NCI-H82 (cell line): ENCODE measurements at regions not wholly inside any gene's neighbourhood (a gene's known extent, or its start where the extent isn't known, plus 50 kb on each side); places are given as distances from the start of the nearest gene placed in this dataset.

Experiments used
- DNase-seq: peaks from one replicate; lab custom pipeline; 2025; lab: John Stamatoyannopoulos, UW

DNA sequence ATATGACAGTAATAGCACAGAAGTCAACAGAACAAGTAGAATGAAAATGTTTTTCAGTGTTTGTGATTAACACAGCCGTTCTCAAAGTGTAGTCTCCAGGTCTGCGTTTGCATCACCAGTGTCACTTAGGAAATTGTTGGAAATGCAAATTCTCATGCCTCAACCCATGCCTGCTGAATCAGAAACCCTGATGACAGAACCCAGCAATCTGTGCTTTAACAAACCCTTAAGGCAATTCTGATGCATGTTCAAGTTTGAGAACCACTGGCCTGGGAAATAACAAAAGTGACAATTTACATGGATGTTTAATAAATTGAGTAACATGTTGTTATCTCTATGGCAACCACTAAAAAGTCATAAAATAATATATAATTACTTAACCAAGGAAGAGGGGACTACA, 103.1 kb upstream of the ATP11B start:
- no peak for DNase-seq

DNA sequence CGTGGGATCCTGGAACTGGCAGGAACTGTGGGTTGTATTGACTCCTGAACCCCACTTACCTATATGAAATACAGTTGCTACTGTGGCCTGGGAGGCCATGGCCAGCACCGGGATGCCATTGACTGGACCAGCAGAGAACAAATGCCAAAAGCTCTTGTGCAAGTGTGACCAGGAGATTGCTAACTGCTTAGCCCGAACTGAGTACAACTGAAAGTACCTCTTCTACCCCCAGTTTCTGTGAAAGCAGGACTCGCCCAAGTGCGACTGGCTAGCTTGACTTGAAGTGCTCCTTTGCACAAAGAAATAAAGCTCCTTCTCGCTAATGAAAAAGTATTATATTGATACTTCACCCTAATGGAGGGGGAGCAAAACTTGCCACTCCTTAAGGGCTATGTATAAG, 101.3 kb upstream of the ATP11B start:
- DNase-seq = no peak

DNA sequence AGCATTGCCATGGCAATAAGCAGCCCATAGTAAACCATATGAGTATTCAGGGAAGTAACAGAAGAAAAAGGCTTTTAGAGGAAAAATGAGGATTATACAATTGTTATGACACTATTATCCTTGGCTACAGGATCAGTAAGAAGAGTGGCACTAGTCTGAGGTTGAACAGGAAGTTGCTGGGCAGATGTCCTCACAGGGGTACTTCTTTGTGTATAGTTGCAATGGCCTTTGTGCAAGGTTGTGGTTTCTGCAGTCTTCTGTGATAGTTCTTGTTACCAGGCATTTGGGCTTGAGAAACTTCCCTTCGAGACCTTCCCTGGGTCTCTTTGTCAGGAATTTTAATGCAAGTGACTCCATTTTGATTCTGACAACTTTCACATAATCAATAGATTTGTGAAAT, 100.6 kb upstream of the ATP11B start:
- DNase-seq = no peak

DNA sequence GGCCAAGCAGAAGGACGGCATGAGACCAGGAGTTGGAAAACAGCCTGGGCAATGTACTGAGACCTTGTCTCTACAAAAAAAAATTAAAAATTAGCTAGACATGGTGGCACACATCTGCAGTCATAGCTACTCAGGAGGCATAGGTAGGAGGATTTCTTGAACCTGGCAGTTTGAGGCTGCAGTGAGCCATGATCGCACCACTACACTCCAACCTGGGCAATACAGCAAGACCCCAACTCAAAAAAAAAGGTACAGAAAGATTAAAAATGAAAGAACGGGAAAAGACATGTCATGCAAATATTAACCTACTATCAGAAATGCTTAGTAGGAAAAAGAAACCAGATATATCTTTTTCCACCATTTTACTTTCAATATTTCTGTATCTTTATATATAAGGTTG, 99.6 kb upstream of the ATP11B start:
- DNase-seq = no peak

DNA sequence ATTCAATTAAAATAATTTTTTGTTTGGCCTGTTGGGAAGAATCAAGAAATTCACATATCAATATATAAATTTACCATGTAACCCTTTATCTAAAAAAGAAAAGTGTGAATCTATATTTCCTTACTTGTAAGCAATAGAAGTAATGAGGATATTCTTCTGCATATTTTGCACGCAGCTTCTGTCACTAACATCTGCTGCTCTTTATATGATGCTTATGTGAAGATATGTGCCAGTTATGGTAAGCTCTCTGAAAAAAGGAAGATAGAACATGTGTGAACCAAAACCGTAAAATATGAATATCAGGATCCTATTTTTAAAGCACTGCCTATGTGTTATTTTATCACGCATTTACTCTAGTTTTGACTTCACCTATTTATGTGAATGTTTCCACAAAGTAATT, 96.4 kb upstream of the ATP11B start:
- DNase-seq = no peak

DNA sequence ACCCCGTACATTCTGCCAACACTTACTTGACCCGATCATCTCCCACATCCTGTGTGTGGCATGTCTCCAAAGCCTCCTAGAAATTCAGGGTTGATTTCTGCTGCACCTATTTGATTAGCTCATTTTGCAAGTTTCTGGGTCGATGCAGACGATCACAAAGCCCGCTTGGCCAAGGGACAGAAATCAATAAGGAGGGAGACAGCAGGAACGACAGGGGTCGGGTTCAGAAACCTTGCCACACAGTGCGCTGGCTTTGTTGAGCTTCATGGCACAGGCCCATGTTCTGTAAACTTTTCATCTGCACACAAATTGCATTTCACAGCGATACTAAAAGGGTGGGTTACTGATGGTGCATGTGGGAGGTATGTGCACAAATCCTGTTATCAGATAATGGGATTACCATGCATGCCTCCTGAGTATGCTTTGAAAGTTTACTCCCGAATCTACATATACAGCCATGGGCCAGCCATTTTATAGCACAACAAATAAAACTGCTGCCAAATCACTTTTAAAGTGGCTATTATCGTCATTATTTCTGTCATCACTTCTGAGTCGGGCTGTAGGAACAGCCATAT, 95.9 kb upstream of the ATP11B start:
- peak; percentile 99 for DNase-seq

DNA sequence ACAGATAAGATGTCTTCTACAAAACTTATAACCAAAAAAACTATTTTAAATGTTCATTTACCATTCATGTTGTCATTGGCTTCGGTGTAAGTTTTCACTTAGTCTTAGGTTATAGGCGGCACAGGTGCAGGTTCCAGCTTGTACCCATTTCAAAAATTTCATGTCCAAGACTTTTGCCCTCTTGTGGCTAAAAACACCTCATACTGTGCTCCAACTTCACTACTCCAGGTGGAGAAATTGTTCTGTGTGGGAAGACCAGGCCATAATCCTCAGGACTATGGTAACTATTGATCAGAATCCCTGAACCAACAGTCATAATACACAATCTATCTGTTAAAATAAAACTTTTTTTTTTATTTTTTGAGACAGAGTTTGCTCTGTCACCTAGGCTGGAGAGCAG, 95.2 kb upstream of the ATP11B start:
- no peak for DNase-seq

DNA sequence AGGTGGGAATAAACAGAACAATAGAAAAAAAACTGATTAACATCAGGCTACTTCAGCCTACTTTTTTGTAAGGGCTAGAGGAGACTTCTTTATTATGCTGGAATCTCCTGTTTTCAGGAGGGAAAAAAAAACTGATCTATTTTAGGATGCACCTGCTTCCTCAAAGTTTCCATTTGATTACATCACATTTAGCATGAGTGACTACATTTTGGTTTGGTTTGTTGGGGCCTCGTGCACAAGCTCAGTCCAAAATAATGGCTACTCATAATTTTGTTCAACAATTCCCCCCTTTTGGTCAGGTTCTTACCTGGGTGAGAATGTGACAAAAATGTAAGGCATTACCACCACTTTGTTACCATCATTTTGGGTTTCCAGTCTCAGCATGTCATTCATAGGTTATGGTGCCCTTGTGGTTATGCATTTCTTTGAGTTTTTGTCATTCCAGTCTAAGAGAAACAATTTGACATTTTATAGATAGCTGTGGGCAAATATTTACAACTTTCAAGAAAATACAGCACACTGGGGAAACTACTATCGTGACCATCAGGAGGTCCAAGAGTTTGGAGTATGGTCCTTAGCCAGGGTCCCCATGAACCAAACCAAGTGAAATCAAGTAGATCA, 93.6 kb upstream of the ATP11B start:
- DNase-seq = no peak

DNA sequence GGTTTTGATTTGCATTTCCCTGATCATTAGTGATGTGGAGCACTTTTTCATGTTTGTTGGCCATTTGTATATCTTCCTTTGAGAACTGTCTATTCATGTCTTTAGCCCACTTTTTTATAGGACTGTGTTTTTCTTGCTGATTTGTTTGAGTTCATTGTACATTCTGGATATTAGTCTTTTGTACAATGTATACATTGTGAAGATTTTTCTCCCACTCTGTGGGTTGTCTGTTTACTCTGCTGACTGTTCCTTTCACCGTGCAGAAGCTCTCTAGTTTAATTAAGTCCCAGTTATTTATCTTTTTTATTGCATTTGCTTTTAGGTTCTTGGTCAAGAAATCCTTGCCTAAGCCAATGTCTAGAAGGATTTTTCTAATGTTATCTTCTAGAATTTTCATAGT, 91.1 kb upstream of the ATP11B start:
- no peak for DNase-seq

DNA sequence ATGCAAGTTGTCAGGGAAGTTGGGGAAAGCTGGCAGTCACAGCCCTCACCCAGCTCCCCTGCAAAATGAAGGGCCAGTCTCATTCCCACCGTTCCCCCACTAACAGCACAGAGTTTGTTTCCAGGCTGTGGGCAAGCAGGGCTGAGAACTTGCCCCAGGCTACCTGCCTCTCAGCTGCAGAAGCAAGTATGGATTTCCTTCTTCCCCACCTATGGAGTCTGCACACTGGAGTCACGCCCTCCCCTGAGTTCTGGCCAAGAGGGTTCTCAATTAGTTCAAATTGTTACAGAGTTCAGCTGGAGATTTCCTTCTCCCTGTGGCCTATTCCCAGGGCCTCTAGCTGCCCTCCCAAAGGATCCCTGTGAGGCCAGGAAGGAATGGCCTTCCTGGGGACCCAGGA, 90.1 kb upstream of the ATP11B start:
- DNase-seq = no peak

DNA sequence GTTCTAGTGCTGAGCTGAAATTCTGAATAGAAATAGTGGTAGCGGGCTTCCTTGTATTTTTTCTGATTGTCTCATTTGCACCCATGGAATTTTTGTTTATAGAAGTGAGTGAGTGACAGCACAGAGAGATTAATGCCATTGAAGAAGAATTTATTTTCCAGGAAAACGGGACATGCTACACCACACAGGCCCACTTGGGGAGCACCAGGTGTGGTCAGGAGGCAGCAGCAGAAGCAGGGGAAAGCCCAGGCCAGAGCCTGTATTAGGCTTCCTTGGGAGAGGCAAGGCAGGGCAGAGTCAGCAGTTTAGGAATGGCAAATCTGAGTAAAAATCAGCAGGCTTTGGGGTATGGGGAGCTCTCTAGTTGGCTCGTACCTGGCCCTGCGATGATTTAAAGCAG, 88.4 kb upstream of the ATP11B start:
- peak; percentile 24 for DNase-seq

DNA sequence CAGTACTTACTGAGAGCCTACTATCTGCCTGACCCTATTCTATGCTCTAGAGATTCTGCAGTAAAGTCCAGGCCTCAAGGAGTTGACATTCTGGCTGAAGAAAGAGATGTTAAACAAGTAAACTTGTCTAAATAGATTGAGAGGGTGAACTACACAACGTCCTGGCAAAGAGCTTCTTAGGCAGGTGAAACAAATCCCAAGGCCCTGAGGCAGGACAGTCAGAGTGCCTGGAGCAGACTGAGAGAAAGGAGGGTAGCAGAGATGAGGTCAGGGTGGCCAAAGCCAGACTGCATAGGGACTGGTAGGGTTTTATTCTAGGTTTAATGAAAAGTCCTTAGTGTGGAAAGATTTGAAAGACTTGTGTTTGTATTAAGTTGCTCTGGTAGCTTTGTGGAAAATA, 84.5 kb upstream of the ATP11B start:
- DNase-seq = no peak

DNA sequence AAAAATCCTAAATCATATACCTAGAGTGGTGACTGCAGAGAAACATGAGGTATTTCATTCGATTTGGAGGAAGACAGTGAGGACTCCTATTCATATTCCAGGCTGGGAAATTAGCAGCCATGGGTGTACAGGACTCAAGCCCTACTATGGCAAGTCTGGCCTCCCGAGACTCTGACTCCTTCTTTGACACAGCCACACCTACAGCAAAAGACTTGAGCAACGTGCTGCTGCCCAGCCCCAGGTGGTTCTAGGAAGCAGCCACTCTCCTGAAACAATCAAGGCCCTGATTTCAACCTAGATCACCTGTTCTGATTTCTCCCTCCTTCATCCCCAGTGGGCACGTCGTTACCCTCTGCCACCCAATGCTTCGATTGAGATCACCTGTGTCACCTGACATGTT, 84.0 kb upstream of the ATP11B start:
- no peak for DNase-seq

DNA sequence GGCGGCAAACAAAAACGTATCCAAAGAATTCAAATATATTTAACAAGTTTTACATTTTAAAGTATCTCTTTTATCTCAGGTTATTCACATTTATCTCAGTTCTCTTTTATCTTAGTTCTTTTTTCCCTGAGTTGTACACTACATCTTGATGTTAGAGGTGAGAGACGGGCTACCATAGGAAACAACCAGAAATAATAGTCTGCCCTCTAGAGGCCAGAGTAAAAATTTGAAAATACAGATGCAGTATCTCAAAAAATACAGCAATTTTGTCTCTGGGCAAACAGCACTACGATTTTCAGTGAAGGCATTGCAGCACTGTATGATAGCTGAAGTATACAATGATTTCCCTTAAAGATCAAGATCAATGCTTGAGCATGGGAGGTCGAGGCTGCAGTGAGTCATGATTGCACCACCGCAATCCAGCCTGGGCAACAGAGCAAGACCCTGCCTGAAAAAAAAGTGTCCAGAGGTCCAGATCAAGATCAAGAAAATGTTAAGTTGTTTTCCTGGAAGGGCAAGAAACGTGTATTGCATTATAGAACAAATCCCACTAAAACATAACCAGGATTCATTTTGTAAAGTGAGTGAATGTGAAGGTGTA, 82.6 kb upstream of the ATP11B start:
- peak; percentile 70 for DNase-seq

DNA sequence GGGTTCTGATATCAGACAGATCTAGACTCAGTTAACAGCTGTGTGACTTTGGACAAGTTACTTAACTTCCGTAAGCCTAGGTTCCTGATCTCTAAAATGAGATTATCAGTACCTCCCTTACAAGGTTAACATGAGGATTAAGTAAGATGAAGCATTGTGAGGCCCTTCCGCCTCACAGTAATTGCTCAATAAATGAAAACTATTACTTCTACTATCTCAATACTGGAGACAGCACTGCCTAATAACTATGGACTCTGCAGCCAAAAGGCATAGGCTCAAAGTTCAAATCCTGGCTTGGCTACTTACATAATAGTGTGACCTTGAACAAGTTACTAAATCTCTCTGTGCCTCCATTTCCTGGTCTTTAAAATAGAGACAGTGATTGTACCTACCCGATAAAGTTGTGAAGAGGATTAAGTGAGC, 82.0 kb upstream of the ATP11B start:
- peak; percentile 89 for DNase-seq

DNA sequence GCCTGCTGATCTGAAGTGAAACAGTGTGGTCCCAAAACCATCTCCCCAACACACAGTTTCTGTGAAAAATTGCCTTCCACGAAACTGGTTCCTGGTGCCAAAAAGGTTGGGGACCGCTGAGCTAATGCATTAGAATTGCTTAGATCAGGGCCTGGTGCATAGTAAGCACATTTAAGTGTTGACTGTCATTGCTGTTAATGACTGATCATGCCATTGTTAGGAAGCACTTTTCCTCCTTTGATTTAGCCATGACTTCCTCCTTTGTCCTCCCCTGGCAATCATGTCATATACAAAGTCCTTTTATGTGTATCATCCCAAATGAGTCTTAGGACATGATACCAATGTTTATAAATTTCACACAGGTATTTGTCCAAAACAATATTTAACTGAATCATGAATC, 81.5 kb upstream of the ATP11B start:
- DNase-seq = no peak

DNA sequence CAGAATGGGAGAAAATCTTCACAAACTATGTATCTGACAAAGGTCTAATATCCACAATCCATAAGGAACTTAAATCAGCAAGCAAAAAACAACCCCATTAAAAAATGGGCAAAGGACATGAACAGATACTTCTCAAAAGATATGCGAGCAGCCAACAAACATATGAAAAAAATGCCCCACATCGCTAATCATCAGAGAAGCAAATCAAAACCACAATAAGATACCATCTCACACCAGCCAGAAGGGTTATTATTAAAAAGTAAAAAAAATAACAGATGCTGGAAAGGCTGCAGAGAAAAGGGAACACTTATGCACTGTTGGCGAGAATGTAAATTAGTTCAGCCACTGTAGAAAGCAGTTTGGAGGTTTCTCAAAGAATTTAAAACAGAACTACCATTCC, 80.2 kb upstream of the ATP11B start:
- no peak for DNase-seq

DNA sequence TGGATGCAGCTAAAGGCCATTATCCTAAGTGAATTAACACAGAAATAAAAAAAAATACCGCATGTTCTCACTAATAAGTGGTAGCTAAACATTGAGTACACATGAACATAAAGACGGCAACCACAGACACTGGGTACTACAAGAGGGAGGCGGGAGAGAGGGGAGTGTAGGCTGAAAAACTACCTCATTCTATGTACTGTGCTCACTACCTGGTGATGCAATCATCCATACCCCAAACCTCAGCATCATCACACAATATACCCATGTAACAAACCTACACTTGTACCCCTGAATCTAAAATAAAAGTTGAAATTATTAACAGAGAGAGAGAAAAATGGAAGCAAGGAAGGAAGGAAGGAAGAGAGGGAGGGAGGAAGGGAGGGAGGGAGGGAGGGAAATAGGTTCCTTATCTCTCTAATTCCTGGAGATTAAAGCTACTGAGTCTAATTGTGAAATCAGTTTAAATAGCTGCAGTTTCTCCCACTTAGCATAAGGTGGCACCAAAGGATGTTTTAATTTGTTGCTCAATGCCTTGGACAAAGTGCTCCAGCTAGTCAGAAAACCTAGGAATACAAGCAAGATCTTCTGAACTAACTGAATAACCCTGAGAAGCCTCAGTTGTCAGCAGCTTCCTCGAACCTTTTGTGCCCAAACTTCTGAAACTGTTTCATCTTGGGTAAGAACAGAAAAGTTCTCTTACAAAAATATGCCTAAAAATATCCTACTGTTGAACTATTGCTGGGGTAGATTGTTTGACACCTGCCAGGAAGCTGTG, 79.4 kb upstream of the ATP11B start:
- DNase-seq = peak; percentile 95

DNA sequence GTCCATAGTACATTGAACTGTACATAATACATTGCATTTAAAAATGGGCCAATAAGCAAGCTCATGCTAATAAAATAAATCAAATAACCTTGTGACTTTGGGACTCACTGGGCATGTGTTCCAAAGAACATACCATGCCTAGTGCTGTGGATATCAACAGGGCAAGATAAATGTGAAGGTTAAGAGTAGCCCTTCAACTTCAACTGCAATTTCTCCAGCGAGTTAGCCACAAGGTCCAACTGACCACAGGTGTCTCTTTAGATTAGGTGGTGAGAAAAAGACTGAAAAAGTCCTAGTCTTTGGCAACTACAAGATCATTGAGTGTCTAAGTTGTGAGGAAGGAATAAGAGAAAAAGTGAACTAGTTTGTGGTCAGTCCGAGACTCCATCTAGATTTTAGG, 78.3 kb upstream of the ATP11B start:
- no peak for DNase-seq

DNA sequence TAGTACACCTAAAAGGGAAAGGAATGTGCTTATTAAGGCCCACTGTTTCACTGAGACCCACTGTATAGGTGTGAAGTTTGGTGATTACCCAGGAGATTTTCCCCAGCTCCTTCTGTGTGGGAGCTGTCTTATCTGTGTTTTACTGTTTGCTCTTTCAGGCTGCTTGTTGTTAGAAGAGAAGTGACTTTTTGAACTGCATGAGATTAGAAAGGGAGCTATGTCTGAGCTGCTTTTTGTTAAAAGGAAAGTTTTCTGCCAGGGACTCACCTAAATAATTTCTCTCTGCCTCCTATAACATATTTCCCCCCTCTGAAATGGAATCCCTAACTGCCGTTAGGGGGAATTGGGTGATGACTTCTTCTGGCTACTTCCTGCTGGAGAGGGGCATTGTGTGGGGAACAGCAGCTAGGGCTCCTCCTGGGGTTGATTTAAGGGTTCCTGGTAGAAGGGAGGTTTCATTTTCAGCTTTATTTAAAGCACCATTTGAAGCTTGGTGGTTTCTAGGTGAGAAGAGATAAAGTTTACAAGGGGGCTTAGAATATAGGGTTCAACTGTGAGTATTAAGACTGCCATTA, 77.1 kb upstream of the ATP11B start:
- no peak for DNase-seq

DNA sequence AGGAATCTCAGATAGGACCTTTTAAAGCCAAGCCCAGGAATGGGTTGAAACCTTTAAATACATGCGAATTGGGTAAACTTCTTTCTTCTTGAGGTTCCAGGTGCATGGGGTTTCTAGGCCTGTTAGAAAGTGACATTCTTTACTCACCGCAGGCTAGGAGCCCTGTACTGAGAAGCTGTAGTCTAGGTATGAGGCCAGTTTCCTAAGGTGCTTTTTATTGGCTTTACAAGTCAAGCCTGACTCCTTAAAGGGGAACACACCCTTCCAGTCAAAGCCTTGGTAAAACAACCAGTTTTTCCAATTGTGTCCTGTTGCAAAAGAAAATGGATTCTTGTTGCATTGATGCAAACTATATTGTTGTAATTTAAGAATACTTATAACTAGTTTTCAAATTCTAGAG, 76.1 kb upstream of the ATP11B start:
- peak; percentile 45 for DNase-seq

DNA sequence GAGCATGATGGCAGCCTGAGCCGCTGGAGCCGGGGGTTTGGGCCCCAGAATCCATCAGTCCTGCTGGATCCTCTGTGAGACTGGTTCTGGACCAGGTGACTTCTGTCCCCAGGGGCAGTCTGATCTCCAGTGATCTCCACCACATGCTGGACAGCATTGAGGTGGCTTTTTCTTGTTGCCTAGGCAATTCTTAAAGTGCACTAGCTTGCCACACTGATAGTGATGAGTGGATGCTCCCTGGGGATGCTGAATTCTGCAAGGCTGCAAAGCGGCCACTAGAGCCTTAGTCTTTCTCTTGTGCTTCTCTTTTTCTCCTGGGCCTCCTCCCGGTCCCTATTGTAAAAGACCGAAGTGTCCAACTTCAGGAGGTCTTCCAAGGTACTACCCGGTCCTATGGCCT, 70.4 kb upstream of the ATP11B start:
- DNase-seq = no peak

DNA sequence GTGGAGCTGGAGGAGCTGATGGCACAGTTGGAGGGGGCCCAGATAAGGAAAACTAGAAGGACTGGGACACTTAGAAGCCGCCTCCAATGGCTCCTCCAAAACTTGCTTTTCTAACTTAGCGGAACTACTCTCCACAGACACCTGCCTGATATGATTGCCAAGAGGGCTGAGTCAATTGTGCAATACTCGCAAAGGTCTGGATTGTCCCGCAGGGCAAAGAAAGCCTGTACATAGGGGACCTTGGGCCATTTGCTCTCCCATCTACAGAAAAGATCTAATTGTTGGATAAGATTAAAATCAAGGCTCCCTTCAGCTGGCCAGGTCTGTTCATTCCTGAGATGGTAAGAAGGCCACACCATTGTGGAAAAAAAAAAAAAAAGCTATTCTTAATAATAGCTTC, 69.7 kb upstream of the ATP11B start:
- DNase-seq = no peak
